Caco-2 (cell line): ENCODE measurements at regions not wholly inside any gene's neighbourhood (a gene's known extent, or its start where the extent isn't known, plus 50 kb on each side); places are given as distances from the start of the nearest gene placed in this dataset.

Experiments
- BruUV-seq: library from RNA; stranded (reverse); fragments of 400-500 nt; replicated peaks from 2 replicates; lab custom pipeline; 2021; lab: Mats Ljungman, UMichigan
- CTCF ChIA-PET: fragments of 300-600 bp; sonication (Branson Sonifier 250); formaldehyde crosslinking; loops from one replicate; lab custom pipeline; 2022; ENCODE audit warnings: antibody characterized with exemption; lab: Charles Lee
- POLR2A ChIA-PET: fragments of 300-600 bp; sonication (Branson Sonifier 250); formaldehyde crosslinking; loops from one replicate; lab custom pipeline; 2022; ENCODE audit warnings: antibody characterized with exemption; lab: Charles Lee
- DNase-seq, 2 experiments: peaks; one replicate each; pipeline versions ENCODE4 v3.0.0 to v3.0.0-alpha.2; 2020 to 2022
- H3K27me3 ChIP-seq: replicated peaks from 2 replicates; pipeline ENCODE4 v1.6.0; 2011; ENCODE audit warnings: low read length; ENCODE audit not compliant: control insufficient read depth, insufficient read depth
- H3K36me3 ChIP-seq: 2 replicates; pipeline ENCODE4 v1.5.1; 2011; ENCODE audit warnings: low read length; ENCODE audit not compliant: control insufficient read depth, insufficient read depth
- H3K4me1 ChIP-seq: fragments of 250-450 bp; sonication (Bioruptor Pico); 2 replicates; pipeline ENCODE4 v1.5.1; 2020; ENCODE audit warnings: mild to moderate bottlenecking
- H3K4me3 ChIP-seq: 2 replicates; pipeline ENCODE4 v1.5.1; 2011; ENCODE audit warnings: low read depth, mild to moderate bottlenecking, control low read depth, low read length
- H3K9me3 ChIP-seq: fragments of 250-450 bp; sonication (Bioruptor Pico); 2 replicates; pipeline ENCODE4 v1.5.1; 2020; ENCODE audit warnings: mild to moderate bottlenecking, moderate library complexity
- H3K27ac Mint-ChIP-seq: one replicate; pipeline ENCODE4 v1.8.0; 2022; ENCODE audit warnings: mixed read lengths; ENCODE audit not compliant: unreplicated experiment
- H3K27me3 Mint-ChIP-seq: one replicate; pipeline ENCODE4 v1.8.0; 2022; ENCODE audit warnings: mixed read lengths; ENCODE audit not compliant: insufficient read depth, unreplicated experiment
- H3K36me3 Mint-ChIP-seq: one replicate; pipeline ENCODE4 v1.8.0; 2022; ENCODE audit warnings: mild to moderate bottlenecking, mixed read lengths; ENCODE audit not compliant: insufficient read depth, unreplicated experiment
- H3K4me1 Mint-ChIP-seq: one replicate; pipeline ENCODE4 v1.8.0; 2022; ENCODE audit warnings: low read depth, mixed read lengths; ENCODE audit not compliant: unreplicated experiment
- H3K4me3 Mint-ChIP-seq: one replicate; pipeline ENCODE4 v1.8.0; 2022; ENCODE audit warnings: mild to moderate bottlenecking, moderate library complexity, mixed read lengths; ENCODE audit not compliant: unreplicated experiment
- H3K9me3 Mint-ChIP-seq: one replicate; pipeline ENCODE4 v1.8.0; 2022; ENCODE audit warnings: mixed read lengths; ENCODE audit not compliant: unreplicated experiment
- CTCF ChIP-seq, 2 experiments: fragments of 200-600 bp in 1 of 2; IDR thresholded peaks; 1 replicate in 1 of 2; 2 replicates in 1 of 2; pipeline versions ENCODE4 v1.5.1 to v1.8.0; 2011 to 2022; ENCODE audit warnings: antibody characterized with exemption in 1 of 2, control low read depth in 1 of 2, inconsistent platforms in 1 of 2, low read depth in 1 of 2, low read length in 1 of 2, mild to moderate bottlenecking in 1 of 2, moderate library complexity in 1 of 2; ENCODE audit not compliant: insufficient read depth in 1 of 2, severe bottlenecking in 1 of 2, unreplicated experiment in 1 of 2
- intact Hi-C: fragments of 100-400 bp; cut with micrococcal nuclease; formaldehyde crosslinking; loops from one replicate; pipeline ENCODE4 v1.10.0; 2022; ENCODE audit not compliant: unreplicated experiment

DNA sequence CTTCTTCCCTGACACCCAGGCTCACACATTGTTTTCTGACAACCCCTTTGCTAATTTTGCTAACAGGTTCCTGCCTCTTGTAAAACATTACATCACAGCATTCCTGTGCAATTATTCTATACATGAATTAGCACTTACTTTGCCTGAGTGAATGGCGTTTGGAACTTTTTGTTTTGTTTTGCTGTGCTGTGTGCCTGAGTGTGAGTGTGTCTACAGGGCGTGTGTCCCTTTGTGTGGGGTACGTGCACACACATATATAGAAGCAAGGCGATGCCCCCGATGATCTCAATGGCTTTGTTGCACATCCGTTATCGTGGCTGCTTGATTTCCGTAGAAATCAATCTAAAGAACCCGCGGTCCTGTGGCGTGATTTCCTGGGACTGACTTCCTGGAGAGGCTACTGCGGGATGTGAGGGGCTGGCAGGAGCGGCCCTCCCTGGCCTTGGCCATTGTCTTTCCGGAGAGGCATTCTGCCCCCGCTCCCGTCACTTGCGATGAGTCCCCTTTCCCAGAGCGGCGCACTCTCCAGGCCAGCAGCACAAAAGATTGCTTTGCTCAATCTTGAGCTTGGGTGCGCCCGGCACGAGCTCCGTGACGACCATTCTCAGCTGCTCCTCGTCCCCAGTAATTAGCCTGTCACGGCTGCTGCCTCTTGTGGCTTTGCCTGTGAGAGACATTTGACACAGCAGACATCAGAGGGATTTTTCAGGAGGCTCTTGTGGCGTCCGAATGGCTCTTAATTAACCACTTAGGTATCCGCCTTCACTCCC, 398.1 kb upstream of the IRX1 start:
- no peaks in the 10 kb centered on the region for H3K36me3 ChIP-seq
- intact Hi-C loops: no loop called here
- no peak overlapping the region for H3K4me3 ChIP-seq
- H3K36me3 Mint-ChIP-seq: no peaks in the 10 kb centered on the region
- H3K9me3 ChIP-seq: no peaks in the 10 kb centered on the region
- TF ChIP-seq CTCF (IDR thresholded peaks at IDR 0.05; ENCODE audit: insufficient read depth in 1 of 2, low read depth in 1 of 2, low read length in 1 of 2, severe bottlenecking in 1 of 2, unreplicated experiment in 1 of 2): no peak
- H3K4me1 ChIP-seq: no peaks in the 10 kb centered on the region
- no peaks in the 10 kb centered on the region for H3K4me1 Mint-ChIP-seq
- CTCF ChIA-PET: no interaction called here
- peaks cover 21% of the 10 kb centered on the region for H3K27me3 Mint-ChIP-seq
- BruUV-seq: no TSS peak
- POLR2A ChIA-PET: no interaction called here
- H3K4me3 Mint-ChIP-seq: no peak overlapping the region
- no peak overlapping the region for H3K27ac Mint-ChIP-seq
- DNase-seq: no peak
- no peaks in the 10 kb centered on the region for H3K9me3 Mint-ChIP-seq
- H3K27me3 ChIP-seq: no peaks in the 10 kb centered on the region

DNA sequence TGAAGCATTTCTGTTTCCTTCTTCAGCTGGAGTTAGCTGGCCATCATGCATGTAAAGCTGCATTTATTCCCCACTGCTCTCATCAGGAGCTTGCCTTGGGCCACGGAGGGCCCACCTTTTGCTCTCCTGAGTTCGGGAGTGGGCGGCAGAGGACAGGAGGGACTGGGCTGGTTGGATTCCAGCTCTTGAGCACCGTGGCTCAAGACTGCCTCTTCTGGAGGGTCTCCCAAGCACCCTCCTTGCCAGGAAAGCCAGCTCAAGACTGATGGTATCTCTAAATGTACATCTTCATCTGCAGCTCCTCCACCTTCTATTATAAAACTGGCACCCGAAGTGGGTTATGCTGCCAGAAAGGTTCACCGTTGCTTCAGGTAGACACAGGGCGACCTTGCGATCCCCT, 399.6 kb upstream of the IRX1 start:
- no TSS peak for BruUV-seq
- intact Hi-C loops: no loop called here
- no peak overlapping the region for H3K4me3 ChIP-seq
- H3K36me3 ChIP-seq: no peaks in the 10 kb centered on the region
- no peak for DNase-seq
- no peaks in the 10 kb centered on the region for H3K27me3 ChIP-seq
- Mint-ChIP-seq H3K27ac (no peak overlapping the region), H3K9me3 (no peaks in the 10 kb centered on the region), H3K4me3 (no peak overlapping the region), H3K27me3 (peaks cover 17% of the 10 kb centered on the region), H3K4me1 (no peaks in the 10 kb centered on the region), H3K36me3 (no peaks in the 10 kb centered on the region)
- no peaks in the 10 kb centered on the region for H3K4me1 ChIP-seq
- no peak for TF ChIP-seq CTCF (IDR thresholded peaks at IDR 0.05; ENCODE audit: insufficient read depth in 1 of 2, low read depth in 1 of 2, low read length in 1 of 2, severe bottlenecking in 1 of 2, unreplicated experiment in 1 of 2)
- ChIA-PET CTCF (interaction anchor here (0.6 kb wide), 1 partner anchor 439 kb away, joined by 3 read pairs; no protein-coding TSS in a partner anchor), POLR2A (interaction anchor here (0.6 kb wide), 1 partner anchor 566 kb away, joined by 5 read pairs; no protein-coding TSS in a partner anchor)
- H3K9me3 ChIP-seq: no peaks in the 10 kb centered on the region

- Histone ChIP-seq H3K4me3 (no peak overlapping the region), H3K4me1 (no peaks in the 10 kb centered on the region), H3K36me3 (no peaks in the 10 kb centered on the region), H3K9me3 (no peaks in the 10 kb centered on the region), H3K27me3 (no peaks in the 10 kb centered on the region)
- DNase-seq: no peak
- Mint-ChIP-seq H3K27me3 (peaks cover 15% of the 10 kb centered on the region), H3K4me3 (no peak overlapping the region), H3K4me1 (no peaks in the 10 kb centered on the region), H3K9me3 (no peaks in the 10 kb centered on the region), H3K36me3 (no peaks in the 10 kb centered on the region), H3K27ac (no peak overlapping the region)
- no peak for TF ChIP-seq CTCF (IDR thresholded peaks at IDR 0.05; ENCODE audit: insufficient read depth in 1 of 2, low read depth in 1 of 2, low read length in 1 of 2, severe bottlenecking in 1 of 2, unreplicated experiment in 1 of 2)
- ChIA-PET POLR2A (no interaction called here), CTCF (no interaction called here)
- intact Hi-C loops: no loop called here
- BruUV-seq: no TSS peak
Measured at GRCh38 chr5:3194684-3195083, 400.9 kb upstream of the IRX1 start.
